ENCODE measurements at regions not wholly inside any gene's neighbourhood (a gene's known extent, or its start where the extent isn't known, plus 50 kb on each side); places are given as distances from the start of the nearest gene placed in this dataset.

DNA sequence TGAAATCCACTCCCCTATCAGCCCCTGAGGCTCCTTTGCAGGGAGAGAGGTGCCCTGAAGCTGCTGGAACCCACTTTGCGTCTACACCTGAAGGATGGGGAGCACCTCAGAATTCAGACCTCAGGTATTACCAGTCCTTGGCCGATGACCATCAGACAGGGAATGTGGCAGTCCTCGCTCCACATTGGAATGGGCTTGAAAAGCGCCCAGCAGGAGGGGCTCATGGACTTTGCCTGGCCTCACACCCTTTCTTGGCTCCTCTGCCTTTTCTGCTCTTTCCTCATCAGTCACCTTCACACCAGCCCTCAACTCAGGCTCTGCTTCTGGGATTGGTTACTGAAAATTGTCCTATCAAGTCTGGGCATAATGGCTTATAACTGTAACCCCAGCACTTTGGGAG, 83.9 kb downstream of the BARX1 start:
- no peak for TF ChIP-seq POLR2A (IDR thresholded peaks at IDR 0.05)
- TF ChIP-seq POLR2AphosphoS5 (IDR thresholded peaks at IDR 0.05): no peak
- TF ChIP-seq, protein P1, sequence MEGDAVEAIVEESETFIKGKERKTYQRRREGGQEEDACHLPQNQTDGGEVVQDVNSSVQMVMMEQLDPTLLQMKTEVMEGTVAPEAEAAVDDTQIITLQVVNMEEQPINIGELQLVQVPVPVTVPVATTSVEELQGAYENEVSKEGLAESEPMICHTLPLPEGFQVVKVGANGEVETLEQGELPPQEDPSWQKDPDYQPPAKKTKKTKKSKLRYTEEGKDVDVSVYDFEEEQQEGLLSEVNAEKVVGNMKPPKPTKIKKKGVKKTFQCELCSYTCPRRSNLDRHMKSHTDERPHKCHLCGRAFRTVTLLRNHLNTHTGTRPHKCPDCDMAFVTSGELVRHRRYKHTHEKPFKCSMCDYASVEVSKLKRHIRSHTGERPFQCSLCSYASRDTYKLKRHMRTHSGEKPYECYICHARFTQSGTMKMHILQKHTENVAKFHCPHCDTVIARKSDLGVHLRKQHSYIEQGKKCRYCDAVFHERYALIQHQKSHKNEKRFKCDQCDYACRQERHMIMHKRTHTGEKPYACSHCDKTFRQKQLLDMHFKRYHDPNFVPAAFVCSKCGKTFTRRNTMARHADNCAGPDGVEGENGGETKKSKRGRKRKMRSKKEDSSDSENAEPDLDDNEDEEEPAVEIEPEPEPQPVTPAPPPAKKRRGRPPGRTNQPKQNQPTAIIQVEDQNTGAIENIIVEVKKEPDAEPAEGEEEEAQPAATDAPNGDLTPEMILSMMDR (IDR thresholded peaks at IDR 0.05): no peak
- TF ChIP-seq EP300 (IDR thresholded peaks at IDR 0.05): no peak
